GM12878 (cell line): ENCODE measurements at regions not wholly inside any gene's neighbourhood (a gene's known extent, or its start where the extent isn't known, plus 50 kb on each side); places are given as distances from the start of the nearest gene placed in this dataset.
"Not testable (repeated sequence)": the region's sequence is repeated elsewhere in the genome, so short reads cannot be mapped to it uniquely, and the experiment has no call there.

ENCODE experiments used
- ATAC-seq: fragments of 200-7000 bp; cut with Tn5 transposase; 3 replicates; pipeline ENCODE4 v1.9.1; 2020; ENCODE audit warnings: mild to moderate bottlenecking, moderate library complexity
- BruUV-seq: library from RNA; stranded (reverse); fragments of 400-500 nt; replicated peaks from 2 replicates; lab custom pipeline; 2021; lab: Mats Ljungman, UMichigan
- CTCF ChIA-PET: fragments of 300-600 bp; sonication (Branson Sonifier 250); formaldehyde crosslinking; extraction: SDS; loops from one replicate; lab custom pipeline; 2021; ENCODE audit warnings: inconsistent platforms; lab: Yijun Ruan, JAX
- POLR2A ChIA-PET: fragments of 350-600 bp; formaldehyde crosslinking; extraction: SDS; loops from one replicate; lab custom pipeline; 2021; ENCODE audit warnings: inconsistent platforms; lab: Charles Lee
- RAD21 ChIA-PET: fragments of 300-600 bp; sonication (Branson Sonifier 250); formaldehyde crosslinking; loops from one replicate; lab custom pipeline; 2023; ENCODE audit warnings: antibody characterized with exemption; ENCODE audit not compliant: unreplicated experiment; lab: Charles Lee
- SMC1A ChIA-PET: fragments of 300-600 bp; sonication (Branson Sonifier 250); formaldehyde crosslinking; loops from one replicate; lab custom pipeline; 2023; ENCODE audit not compliant: unreplicated experiment, uncharacterized antibody; lab: Charles Lee
- DNase-seq: peaks from one replicate; pipeline ENCODE4 v3.0.0-alpha.2; 2011; ENCODE audit warnings: low read depth, low spot score
- FAIRE-seq: peaks from 3 replicates; lab custom pipeline; 2011; peaks lifted over from hg19 to GRCh38; lab: Jason Lieb, UNC
- H2AFZ ChIP-seq: 2 replicates; pipeline ENCODE4 v1.6.0; 2011; ENCODE audit warnings: low read depth, low read length, control low read depth; ENCODE audit not compliant: control insufficient read depth
- H3K27ac ChIP-seq: 2 replicates; pipeline ENCODE4 v1.5.1; 2011; ENCODE audit warnings: control low read depth; ENCODE audit not compliant: control insufficient read depth, insufficient read depth
- H3K27me3 ChIP-seq, 2 experiments: replicated peaks in 1 of 2; 2 replicates each; pipeline versions ENCODE4 v1.6.0 to v1.6.1; 2011; ENCODE audit warnings: low read length in 1 of 2; ENCODE audit not compliant: control insufficient read depth in 2 of 2, insufficient read depth in 2 of 2
- H3K36me3 ChIP-seq, 2 experiments: 2 replicates each; pipeline ENCODE4 v1.5.1; 2011; ENCODE audit warnings: low read length in 1 of 2; ENCODE audit not compliant: control insufficient read depth in 2 of 2, insufficient read depth in 2 of 2
- H3K4me1 ChIP-seq: 2 replicates; pipeline ENCODE4 v1.6.1; 2011; ENCODE audit warnings: mild to moderate bottlenecking, low read length, moderate library complexity, mixed read lengths; ENCODE audit not compliant: control insufficient read depth, insufficient read depth
- H3K4me2 ChIP-seq: 2 replicates; pipeline ENCODE4 v1.6.0; 2011; ENCODE audit warnings: control low read depth; ENCODE audit not compliant: control insufficient read depth, insufficient read depth
- H3K4me3 ChIP-seq: fragments of 200-600 bp; sonication (generic); 2 replicates; pipeline ENCODE4 v1.5.1; 2016
- H3K79me2 ChIP-seq: 2 replicates; pipeline ENCODE4 v1.6.0; 2011; ENCODE audit warnings: low read length; ENCODE audit not compliant: control insufficient read depth, insufficient read depth
- H3K9ac ChIP-seq: 2 replicates; pipeline ENCODE4 v1.8.0; 2011; ENCODE audit warnings: low read length, control low read depth, mixed read lengths; ENCODE audit not compliant: control insufficient read depth, insufficient read depth
- H3K9me3 ChIP-seq: replicated peaks from 3 replicates; pipeline ENCODE4 v1.5.1; 2011; ENCODE audit warnings: mild to moderate bottlenecking, low read length; ENCODE audit not compliant: control insufficient read depth, insufficient read depth
- H4K20me1 ChIP-seq: 2 replicates; pipeline ENCODE4 v1.6.0; 2011; ENCODE audit not compliant: control insufficient read depth, insufficient read depth
- SRF ChIP-seq, 2 experiments: IDR thresholded peaks; 2 replicates each; pipeline ENCODE4 v1.6.1; 2011; ENCODE audit warnings: low read depth in 2 of 2, low read length in 2 of 2, mild to moderate bottlenecking in 1 of 2, moderate library complexity in 1 of 2
- WGBS: methylation state at CpG from one replicate; pipeline ENCODE4 v1.1.6; 2016; ENCODE audit warnings: low lambda C conversion rate; ENCODE audit not compliant: insufficient replicate concordance, insufficient coverage; ENCODE audit errors: missing lambda C conversion rate; 5-methylcytosine and 5-hydroxymethylcytosine counted together
- in situ Hi-C: fragments of 300-500 bp; cut with MboI; formaldehyde crosslinking; loops from 9 replicates; pipeline ENCODE4 v1.14.3; 2018; ENCODE audit warnings: mixed read lengths
- intact Hi-C: fragments of 100-400 bp; cut with micrococcal nuclease; formaldehyde crosslinking; loops from one replicate; pipeline ENCODE4 v1.14.2; 2022; ENCODE audit not compliant: unreplicated experiment

DNA sequence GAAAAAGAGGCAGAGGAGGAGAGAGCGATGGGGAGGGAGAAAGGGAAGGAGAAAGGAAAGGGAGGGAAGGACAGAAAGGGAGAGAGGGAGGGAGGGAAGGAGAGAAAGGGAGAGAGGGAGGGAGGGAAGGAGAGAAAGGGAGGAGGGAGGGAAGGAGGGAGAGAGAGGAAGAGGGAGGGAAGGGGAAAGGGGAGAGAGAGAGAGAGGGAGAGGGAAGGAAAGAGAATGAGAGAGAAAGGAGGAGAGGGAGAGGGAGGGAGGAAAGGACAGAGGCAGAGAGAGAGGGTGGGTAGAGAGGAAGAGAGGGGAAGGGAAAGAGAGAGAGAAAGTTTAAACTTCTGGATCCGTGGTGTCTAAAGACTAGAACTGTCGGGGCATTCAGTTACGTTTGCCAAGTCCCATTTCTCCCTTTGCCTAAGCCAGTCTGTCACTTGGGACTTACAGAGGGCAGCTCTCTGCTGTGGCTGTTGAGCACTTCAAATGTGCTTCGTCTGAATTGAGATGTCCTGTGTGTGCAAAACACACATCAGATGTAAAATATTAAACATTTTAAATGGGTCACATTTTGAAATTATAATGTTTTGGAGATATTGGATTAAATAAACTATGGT lies 62.6 kb downstream of the PLXNA1 start:
- in situ Hi-C loops (no loop called here), intact Hi-C loops (no loop called here)
- no peak overlapping the region for H2AFZ ChIP-seq
- no peaks in the 10 kb centered on the region for H3K27me3 ChIP-seq
- no peaks in the 10 kb centered on the region for H3K36me3 ChIP-seq
- CTCF ChIA-PET = no interaction called here
- SMC1A ChIA-PET = no interaction called here
- FAIRE-seq (no peak), ATAC-seq (no peak), DNase-seq (no peak)
- POLR2A ChIA-PET = no interaction called here
- peaks cover 4% of the 10 kb centered on the region; the same call in 2 of the 3 replicates for H3K9me3 ChIP-seq
- TF ChIP-seq SRF (IDR thresholded peaks at IDR 0.05; ENCODE audit: low read depth in 2 of 2, low read length in 2 of 2) = no peak
- H3K27ac ChIP-seq = no peak overlapping the region
- no peak overlapping the region for H3K4me3 ChIP-seq
- H3K79me2 ChIP-seq = no peaks in the 10 kb centered on the region
- BruUV-seq = no TSS peak
- no peaks in the 10 kb centered on the region for H4K20me1 ChIP-seq
- 23% methylated on average over 5 of the region's 5 CpGs for WGBS
- no peaks in the 10 kb centered on the region for H3K4me1 ChIP-seq
- no peak overlapping the region for H3K9ac ChIP-seq
- RAD21 ChIA-PET = no interaction called here
- H3K4me2 ChIP-seq = no peak overlapping the region

DNA sequence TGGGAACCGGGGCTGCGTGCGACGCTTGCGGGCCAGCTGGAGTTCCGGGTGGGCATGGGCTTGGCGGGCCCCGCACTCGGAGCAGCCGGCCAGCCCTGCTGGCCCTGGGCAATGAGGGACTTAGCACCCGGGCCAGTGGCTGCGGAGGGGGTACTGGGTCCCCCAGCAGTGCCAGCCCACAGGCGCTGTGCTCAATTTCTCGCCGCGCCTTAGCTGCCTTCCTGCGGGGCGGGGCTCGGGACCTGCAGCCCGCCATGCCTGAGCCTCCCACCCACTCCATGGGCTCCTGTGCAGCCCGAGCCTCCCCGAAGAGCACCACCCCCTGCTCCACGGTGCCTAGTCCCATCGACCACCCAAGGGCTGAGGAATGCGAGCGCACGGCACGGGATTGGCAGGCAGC lies 63.8 kb downstream of the PLXNA1 start:
- RAD21 ChIA-PET, in situ Hi-C loops, H2AFZ ChIP-seq, SMC1A ChIA-PET, H3K27ac ChIP-seq, ATAC-seq, H3K79me2 ChIP-seq, H3K9me3 ChIP-seq, FAIRE-seq, CTCF ChIA-PET, POLR2A ChIA-PET, H3K36me3 ChIP-seq, H4K20me1 ChIP-seq, BruUV-seq, H3K27me3 ChIP-seq, intact Hi-C loops, H3K9ac ChIP-seq, H3K4me1 ChIP-seq, DNase-seq, H3K4me3 ChIP-seq, H3K4me2 ChIP-seq: not testable (repeated sequence)
- 70% methylated on average over 27 of the region's 28 CpGs for WGBS
